Lower leg skin (tissue), 4 donors: ENCODE measurements at regions not wholly inside any gene's neighbourhood (a gene's known extent, or its start where the extent isn't known, plus 50 kb on each side); places are given as distances from the start of the nearest gene placed in this dataset.
A peak's percentile ranks its signal among the peaks of the same experiment; 100 is the strongest.
"Not testable (repeated sequence)": the region's sequence is repeated elsewhere in the genome, so short reads cannot be mapped to it uniquely, and the experiment has no call there.

Experiments
- DNase-seq, 2 donors: peaks; one replicate each; pipeline ENCODE4 v3.0.0-alpha.2; 2019; ENCODE audit warnings: low spot score in 2 of 2
- H3K4me3 ChIP-seq: fragments of 200-600 bp; sonication (generic); 2 replicates; pipeline ENCODE4 v1.5.1; 2017; ENCODE audit warnings: mild to moderate bottlenecking, low read depth; ENCODE audit not compliant: poor library complexity, severe bottlenecking
- CTCF ChIP-seq, 3 donors: fragments of 450-650 bp; IDR thresholded peaks; one replicate each; pipeline ENCODE4 v1.5.1; 2016; ENCODE audit warnings: antibody characterized with exemption in 3 of 3, mild to moderate bottlenecking in 3 of 3, moderate library complexity in 2 of 3
- POLR2A ChIP-seq, 2 donors: fragments of 450-650 bp; IDR thresholded peaks; one replicate each; pipeline ENCODE4 v1.6.1; 2016 to 2017; ENCODE audit warnings: antibody characterized with exemption in 2 of 2, mild to moderate bottlenecking in 1 of 2, moderate library complexity in 1 of 2
- WGBS, 2 donors: methylation state at CpG; one replicate each; pipeline ENCODE4 v1.1.5; 2018; 5-methylcytosine and 5-hydroxymethylcytosine counted together
- intact Hi-C: fragments of 100-400 bp; cut with DNase I; formaldehyde crosslinking; loops from one replicate; pipeline ENCODE4 v1.15.0; 2023; ENCODE audit warnings: low total_unique reads

- WGBS, 2 donors: 38 to 45% methylated on average over 5 of the region's 5 CpGs
Measured at GRCh38 chr2:107553539-107553938, 273.2 kb upstream of the RGPD4 start.

GRCh38 chr2:107556038-107556627, 270.6 kb upstream of the RGPD4 start:
- WGBS, 2 donors: 65 to 74% methylated on average over 5 of the region's 5 CpGs
- TF ChIP-seq CTCF (IDR thresholded peaks at IDR 0.05): no peak
- TF ChIP-seq POLR2A (IDR thresholded peaks at IDR 0.05): no peak
- DNase-seq: no peak
- no peak overlapping the region for H3K4me3 ChIP-seq
- intact Hi-C loops: no loop called here

More at GRCh38 chr2:107553539-107553938, 273.2 kb upstream of the RGPD4 start:
- peak in 1 of 2 donors; percentile 32 for DNase-seq
- H3K4me3 ChIP-seq: no peak overlapping the region
- intact Hi-C loops: no loop called here
- TF ChIP-seq POLR2A (IDR thresholded peaks at IDR 0.05) (no peak), CTCF (IDR thresholded peaks at IDR 0.05) (no peak)

DNA sequence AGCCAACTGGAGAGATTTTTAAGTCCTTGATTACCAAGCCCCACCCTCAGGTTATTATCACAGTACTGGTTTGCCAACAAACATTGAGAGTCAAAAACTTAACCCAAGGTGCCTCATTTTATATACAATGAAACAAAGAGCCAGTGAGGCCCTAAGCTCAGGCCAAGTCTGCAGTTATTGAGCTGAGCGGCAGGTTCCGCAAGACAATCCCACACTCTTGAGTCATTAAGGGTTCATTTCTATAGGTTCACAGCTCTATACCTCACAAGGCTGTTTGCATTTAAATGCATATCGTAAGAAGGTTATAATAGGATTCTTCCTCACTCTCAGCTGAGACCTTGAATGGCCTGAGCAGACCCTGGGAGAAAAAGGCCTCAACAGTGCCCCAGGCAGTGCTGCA, 268.4 kb upstream of the RGPD4 start:
- intact Hi-C loops: no loop called here
- WGBS, 2 donors: 74 to 76% methylated on average over 3 of the region's 3 CpGs
- H3K4me3 ChIP-seq: no peak overlapping the region
- no peak for DNase-seq
- TF ChIP-seq POLR2A (IDR thresholded peaks at IDR 0.05) (no peak), CTCF (IDR thresholded peaks at IDR 0.05) (no peak)

- intact Hi-C loops: no loop called here
- 82 to 83% methylated on average over 1 of the region's 1 CpG for WGBS, 2 donors
- H3K4me3 ChIP-seq: no peak overlapping the region
- no peak for DNase-seq
- TF ChIP-seq CTCF (IDR thresholded peaks at IDR 0.05) (no peak), POLR2A (IDR thresholded peaks at IDR 0.05) (no peak)
Measured at GRCh38 chr2:107569496-107569895, 257.2 kb upstream of the RGPD4 start.

GRCh38 chr2:107570876-107571275, 255.8 kb upstream of the RGPD4 start:
- H3K4me3 ChIP-seq: no peak overlapping the region
- 60 to 65% methylated on average over 1 of the region's 1 CpG for WGBS, 2 donors
- DNase-seq: no peak
- intact Hi-C loops: no loop called here
- TF ChIP-seq CTCF (IDR thresholded peaks at IDR 0.05) (no peak), POLR2A (IDR thresholded peaks at IDR 0.05) (no peak)

DNA sequence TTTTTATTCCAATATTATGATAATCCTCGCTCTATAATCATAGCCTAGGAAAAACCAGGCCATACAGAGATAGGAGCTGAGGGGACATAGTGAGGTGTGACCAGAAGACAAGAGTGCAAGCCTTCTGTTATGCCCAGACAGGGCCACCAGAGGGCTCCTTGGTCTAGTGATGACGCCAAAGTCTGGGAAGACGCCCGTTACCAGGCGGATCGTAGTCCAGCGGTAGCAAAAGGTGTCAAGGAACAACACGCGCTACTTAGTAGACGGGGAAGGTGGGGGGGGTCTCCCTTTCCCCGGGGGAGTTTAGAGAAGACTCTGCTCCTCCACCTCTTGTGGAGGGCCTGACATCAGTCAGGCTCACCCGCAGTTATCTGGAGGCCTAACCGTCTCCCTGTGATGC, 253.8 kb upstream of the RGPD4 start:
- DNase-seq, H3K4me3 ChIP-seq, intact Hi-C loops: not testable (repeated sequence)
- 68 to 74% methylated on average over 11 to 13 of the region's 13 CpGs for WGBS, 2 donors
